H9 (cell line): ENCODE measurements at regions not wholly inside any gene's neighbourhood (a gene's known extent, or its start where the extent isn't known, plus 50 kb on each side); places are given as distances from the start of the nearest gene placed in this dataset.

Source experiments
- DNase-seq: peaks from one replicate; pipeline ENCODE4 v3.0.0-alpha.2; 2017
- H2AFZ ChIP-seq: one replicate; pipeline ENCODE4 v1.6.1; 2013; ENCODE audit warnings: mild to moderate bottlenecking, low read length, control low read depth, moderate library complexity
- H2AK5ac ChIP-seq: 2 replicates; pipeline ENCODE4 v1.6.1; 2013; ENCODE audit warnings: low read length, control low read depth, mixed read lengths; ENCODE audit not compliant: insufficient read length
- H2BK120ac ChIP-seq: one replicate; pipeline ENCODE4 v1.6.1; 2013; ENCODE audit warnings: low read depth, mild to moderate bottlenecking, low read length, control low read depth, inconsistent platforms; ENCODE audit not compliant: poor library complexity, severe bottlenecking
- H2BK12ac ChIP-seq: 2 replicates; pipeline ENCODE4 v1.6.1; 2013; ENCODE audit warnings: low read length, control low read depth, mixed read lengths, low read depth; ENCODE audit not compliant: insufficient read length
- H2BK15ac ChIP-seq: 2 replicates; pipeline ENCODE4 v1.6.1; 2013; ENCODE audit warnings: low read depth, low read length, control low read depth
- H2BK20ac ChIP-seq: one replicate; pipeline ENCODE4 v1.6.1; 2013; ENCODE audit warnings: low read depth, mild to moderate bottlenecking, low read length, control low read depth, inconsistent platforms; ENCODE audit not compliant: poor library complexity, severe bottlenecking
- H2BK5ac ChIP-seq: 2 replicates; pipeline ENCODE4 v1.6.1; 2013; ENCODE audit warnings: low read length, control low read depth, mixed read lengths; ENCODE audit not compliant: insufficient read length
- H3K14ac ChIP-seq: 2 replicates; pipeline ENCODE4 v1.6.1; 2013; ENCODE audit warnings: low read length, control low read depth; ENCODE audit not compliant: insufficient read depth
- H3K18ac ChIP-seq: 2 replicates; pipeline ENCODE4 v1.6.1; 2013; ENCODE audit warnings: low read depth, mild to moderate bottlenecking, mixed read lengths, low read length, control low read depth; ENCODE audit not compliant: insufficient read length
- H3K23ac ChIP-seq: 2 replicates; pipeline ENCODE4 v1.6.1; 2013; ENCODE audit warnings: low read length, control low read depth, mixed read lengths, low read depth; ENCODE audit not compliant: insufficient read length
- H3K23me2 ChIP-seq: 2 replicates; pipeline ENCODE4 v1.6.1; 2013; ENCODE audit warnings: low read depth, mild to moderate bottlenecking, mixed read lengths, low read length, control low read depth; ENCODE audit not compliant: insufficient read length, poor library complexity, severe bottlenecking
- H3K27ac ChIP-seq: 2 replicates; pipeline ENCODE4 v1.5.1; 2013; ENCODE audit warnings: low read length, control low read depth, mixed read lengths, low read depth; ENCODE audit not compliant: insufficient read length
- H3K27me3 ChIP-seq: 2 replicates; pipeline ENCODE4 v1.6.1; 2013; ENCODE audit warnings: low read length, control low read depth, inconsistent platforms; ENCODE audit not compliant: insufficient read depth
- H3K4ac ChIP-seq: 2 replicates; pipeline ENCODE4 v1.6.1; 2013; ENCODE audit warnings: low read depth, mild to moderate bottlenecking, control low read depth, inconsistent platforms, low read length, moderate library complexity
- H3K4me1 ChIP-seq: 2 replicates; pipeline ENCODE4 v1.6.1; 2013; ENCODE audit warnings: low read length, control low read depth, inconsistent platforms; ENCODE audit not compliant: insufficient read depth
- H3K4me2 ChIP-seq: 2 replicates; pipeline ENCODE4 v1.6.1; 2013; ENCODE audit warnings: low read length, control low read depth, mixed read lengths; ENCODE audit not compliant: insufficient read length, insufficient read depth
- H3K56ac ChIP-seq: 2 replicates; pipeline ENCODE4 v1.6.1; 2013; ENCODE audit warnings: low read depth, mild to moderate bottlenecking, mixed read lengths, low read length, control low read depth; ENCODE audit not compliant: insufficient read length
- H3K79me1 ChIP-seq: 2 replicates; pipeline ENCODE4 v1.6.1; 2013; ENCODE audit warnings: low read depth, mild to moderate bottlenecking, moderate library complexity, low read length, control low read depth, inconsistent platforms; ENCODE audit not compliant: insufficient read depth, poor library complexity, severe bottlenecking
- H3K79me2 ChIP-seq: 2 replicates; pipeline ENCODE4 v1.6.1; 2013; ENCODE audit warnings: low read length, control low read depth, inconsistent platforms; ENCODE audit not compliant: insufficient read depth
- H3K9ac ChIP-seq: 2 replicates; pipeline ENCODE4 v1.6.1; 2013; ENCODE audit warnings: low read length, control low read depth, mixed read lengths; ENCODE audit not compliant: insufficient read length; ENCODE audit errors: extremely low read depth
- H3K9me3 ChIP-seq: one replicate; pipeline ENCODE4 v1.6.1; 2013; ENCODE audit warnings: low read depth, low read length, inconsistent platforms; ENCODE audit not compliant: control insufficient read depth
- H3T11ph ChIP-seq: one replicate; pipeline ENCODE4 v1.6.1; 2013; ENCODE audit warnings: mild to moderate bottlenecking, low read length, control low read depth, inconsistent platforms
- H4K20me1 ChIP-seq: one replicate; pipeline ENCODE4 v1.6.1; 2013; ENCODE audit not compliant: control insufficient read depth, insufficient read length, insufficient read depth
- H4K5ac ChIP-seq: 2 replicates; pipeline ENCODE4 v1.6.1; 2013; ENCODE audit warnings: low read depth, mild to moderate bottlenecking, mixed read lengths, low read length, control low read depth; ENCODE audit not compliant: insufficient read length
- H4K8ac ChIP-seq: replicated peaks from 2 replicates; pipeline ENCODE4 v1.6.1; 2013; ENCODE audit warnings: low read length, control low read depth, mixed read lengths, low read depth; ENCODE audit not compliant: insufficient read length
- H4K91ac ChIP-seq: 2 replicates; pipeline ENCODE4 v1.6.1; 2013; ENCODE audit warnings: low read depth, mild to moderate bottlenecking, moderate library complexity, mixed read lengths, low read length, control low read depth; ENCODE audit not compliant: insufficient read length
- H3K27ac Mint-ChIP-seq, 3 experiments: 2 replicates in 2 of 3; 3 replicates in 1 of 3; pipeline ENCODE4 v1.8.0; 2020 to 2021; ENCODE audit warnings: mixed read lengths in 3 of 3, mild to moderate bottlenecking in 1 of 3, moderate library complexity in 1 of 3
- H3K27me3 Mint-ChIP-seq: 2 replicates; pipeline ENCODE4 v1.8.0; 2021; ENCODE audit warnings: low read depth, mild to moderate bottlenecking, moderate library complexity, mixed read lengths
- H3K36me3 Mint-ChIP-seq, 3 experiments: 2 replicates in 2 of 3; 3 replicates in 1 of 3; pipeline ENCODE4 v1.8.0; 2020 to 2021; ENCODE audit warnings: low read depth in 3 of 3, mixed read lengths in 3 of 3; ENCODE audit not compliant: insufficient read depth in 1 of 3
- H3K4me1 Mint-ChIP-seq, 2 experiments: 2 replicates each; pipeline ENCODE4 v1.8.0; 2020; ENCODE audit warnings: mixed read lengths in 2 of 2
- H3K4me3 Mint-ChIP-seq, 2 experiments: 2 replicates in 1 of 2; 3 replicates in 1 of 2; pipeline ENCODE4 v1.8.0; 2020 to 2021; ENCODE audit warnings: mild to moderate bottlenecking in 2 of 2, mixed read lengths in 2 of 2, moderate library complexity in 1 of 2
- H3K9me3 Mint-ChIP-seq, 2 experiments: 2 replicates in 1 of 2; 3 replicates in 1 of 2; pipeline ENCODE4 v1.8.0; 2020; ENCODE audit warnings: mild to moderate bottlenecking in 2 of 2, mixed read lengths in 2 of 2, moderate library complexity in 1 of 2
- WGBS: extraction: QIAGEN DNeasy Blood & Tissue Kit; methylation state at CpG from one replicate; pipeline ENCODE4 v1.1.7; 2013; ENCODE audit warnings: missing lambda C conversion rate, low lambda C conversion rate, mixed read lengths; ENCODE audit not compliant: insufficient read length; ENCODE audit errors: extremely low coverage; 5-methylcytosine and 5-hydroxymethylcytosine counted together
- TF ChIP-seq, protein P1 (sequence below): fragments of 200-600 bp; sonication (generic); conservative IDR thresholded peaks from 3 replicates; pipeline ENCODE4 v1.8.0; 2021; ENCODE audit warnings: antibody characterized with exemption, mild to moderate bottlenecking

DNA sequence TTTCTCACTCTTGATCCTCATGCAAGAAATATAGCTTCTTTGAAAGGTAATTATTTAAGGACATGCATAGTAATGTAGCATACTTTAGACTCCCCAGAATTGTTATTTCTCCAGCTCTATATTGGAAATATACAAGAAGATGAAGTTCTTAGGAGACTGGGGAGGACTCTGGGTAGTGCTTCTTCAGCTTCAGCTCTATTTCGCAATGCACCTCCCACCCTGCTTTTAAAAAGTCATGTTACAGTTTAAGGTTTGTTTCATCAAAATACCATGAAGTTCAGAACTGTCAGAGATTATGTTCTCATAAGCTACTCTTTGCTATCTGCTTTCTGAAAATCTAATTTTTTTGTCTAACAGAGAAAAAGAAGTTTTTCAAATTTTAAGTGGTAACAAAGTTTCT is 586.2 kb upstream of the ADGRL4 start:
- Histone ChIP-seq H3K4me2 (no peak overlapping the region), H3K27ac (no peak overlapping the region), H3K9ac (no peak overlapping the region), H3K4ac (no peak overlapping the region), H4K20me1 (no peaks in the 10 kb centered on the region), H2BK15ac (no peak overlapping the region), H3K23ac (no peak overlapping the region), H3K79me2 (no peaks in the 10 kb centered on the region), H2AK5ac (no peak overlapping the region), H2BK5ac (no peak overlapping the region), H3K56ac (no peak overlapping the region), H3T11ph (no peak overlapping the region), H2BK20ac (no peak overlapping the region), H3K79me1 (no peaks in the 10 kb centered on the region), H3K14ac (no peak overlapping the region), H3K4me1 (no peaks in the 10 kb centered on the region; the same call in 1 of the 2 replicates), H2AFZ (no peak overlapping the region), H3K18ac (no peak overlapping the region), H4K5ac (no peak overlapping the region), H2BK12ac (no peak overlapping the region), H3K27me3 (no peaks in the 10 kb centered on the region), H2BK120ac (no peak overlapping the region), H3K9me3 (no peaks in the 10 kb centered on the region), H4K8ac (no peak overlapping the region), H3K23me2 (no peaks in the 10 kb centered on the region), H4K91ac (no peak overlapping the region)
- DNase-seq: no peak
- H3K27ac Mint-ChIP-seq: no peak overlapping the region
- H3K4me1 Mint-ChIP-seq: peaks cover 34 to 35% of the 10 kb centered on the region in 2 experiments
- no peaks in the 10 kb centered on the region for H3K27me3 Mint-ChIP-seq
- H3K4me3 Mint-ChIP-seq: no peak overlapping the region
- no CpG with 5 or more reads among the region's 1 CpG for WGBS
- peaks cover 0 to 10% (median 7%) of the 10 kb centered on the region in 3 experiments; a peak in 3 of 7 replicates for H3K36me3 Mint-ChIP-seq
- TF ChIP-seq, protein P1, sequence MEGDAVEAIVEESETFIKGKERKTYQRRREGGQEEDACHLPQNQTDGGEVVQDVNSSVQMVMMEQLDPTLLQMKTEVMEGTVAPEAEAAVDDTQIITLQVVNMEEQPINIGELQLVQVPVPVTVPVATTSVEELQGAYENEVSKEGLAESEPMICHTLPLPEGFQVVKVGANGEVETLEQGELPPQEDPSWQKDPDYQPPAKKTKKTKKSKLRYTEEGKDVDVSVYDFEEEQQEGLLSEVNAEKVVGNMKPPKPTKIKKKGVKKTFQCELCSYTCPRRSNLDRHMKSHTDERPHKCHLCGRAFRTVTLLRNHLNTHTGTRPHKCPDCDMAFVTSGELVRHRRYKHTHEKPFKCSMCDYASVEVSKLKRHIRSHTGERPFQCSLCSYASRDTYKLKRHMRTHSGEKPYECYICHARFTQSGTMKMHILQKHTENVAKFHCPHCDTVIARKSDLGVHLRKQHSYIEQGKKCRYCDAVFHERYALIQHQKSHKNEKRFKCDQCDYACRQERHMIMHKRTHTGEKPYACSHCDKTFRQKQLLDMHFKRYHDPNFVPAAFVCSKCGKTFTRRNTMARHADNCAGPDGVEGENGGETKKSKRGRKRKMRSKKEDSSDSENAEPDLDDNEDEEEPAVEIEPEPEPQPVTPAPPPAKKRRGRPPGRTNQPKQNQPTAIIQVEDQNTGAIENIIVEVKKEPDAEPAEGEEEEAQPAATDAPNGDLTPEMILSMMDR: no peak
- no peaks in the 10 kb centered on the region for H3K9me3 Mint-ChIP-seq
